ENCODE measurements at regions not wholly inside any gene's neighbourhood (a gene's known extent, or its start where the extent isn't known, plus 50 kb on each side); places are given as distances from the start of the nearest gene placed in this dataset.

DNA sequence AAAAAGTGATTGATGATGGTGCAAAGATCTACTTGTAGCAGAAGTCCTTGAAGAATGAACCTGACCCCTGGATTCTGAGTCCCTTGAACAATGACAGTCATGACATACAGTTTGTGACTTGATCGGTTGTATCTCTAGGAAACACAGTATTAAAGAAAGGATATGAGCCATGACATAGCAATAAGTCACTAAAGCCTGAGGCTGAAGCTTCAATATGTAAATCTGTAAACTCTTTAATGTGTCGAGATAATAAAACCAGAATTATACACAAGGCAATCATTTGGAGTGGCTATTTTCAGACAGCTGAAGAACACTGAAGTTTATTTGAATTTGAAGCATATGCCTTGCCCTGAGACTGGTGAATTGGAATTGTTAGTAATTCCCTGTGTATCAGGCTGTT, 911.5 kb upstream of the RAG2 start:
- TF ChIP-seq, protein P1, sequence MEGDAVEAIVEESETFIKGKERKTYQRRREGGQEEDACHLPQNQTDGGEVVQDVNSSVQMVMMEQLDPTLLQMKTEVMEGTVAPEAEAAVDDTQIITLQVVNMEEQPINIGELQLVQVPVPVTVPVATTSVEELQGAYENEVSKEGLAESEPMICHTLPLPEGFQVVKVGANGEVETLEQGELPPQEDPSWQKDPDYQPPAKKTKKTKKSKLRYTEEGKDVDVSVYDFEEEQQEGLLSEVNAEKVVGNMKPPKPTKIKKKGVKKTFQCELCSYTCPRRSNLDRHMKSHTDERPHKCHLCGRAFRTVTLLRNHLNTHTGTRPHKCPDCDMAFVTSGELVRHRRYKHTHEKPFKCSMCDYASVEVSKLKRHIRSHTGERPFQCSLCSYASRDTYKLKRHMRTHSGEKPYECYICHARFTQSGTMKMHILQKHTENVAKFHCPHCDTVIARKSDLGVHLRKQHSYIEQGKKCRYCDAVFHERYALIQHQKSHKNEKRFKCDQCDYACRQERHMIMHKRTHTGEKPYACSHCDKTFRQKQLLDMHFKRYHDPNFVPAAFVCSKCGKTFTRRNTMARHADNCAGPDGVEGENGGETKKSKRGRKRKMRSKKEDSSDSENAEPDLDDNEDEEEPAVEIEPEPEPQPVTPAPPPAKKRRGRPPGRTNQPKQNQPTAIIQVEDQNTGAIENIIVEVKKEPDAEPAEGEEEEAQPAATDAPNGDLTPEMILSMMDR (IDR thresholded peaks at IDR 0.05; ENCODE audit: low read depth, low read length) = no peak
- no peak overlapping the region for H3K4me3 ChIP-seq (ENCODE audit: low read depth, low read length)

DNA sequence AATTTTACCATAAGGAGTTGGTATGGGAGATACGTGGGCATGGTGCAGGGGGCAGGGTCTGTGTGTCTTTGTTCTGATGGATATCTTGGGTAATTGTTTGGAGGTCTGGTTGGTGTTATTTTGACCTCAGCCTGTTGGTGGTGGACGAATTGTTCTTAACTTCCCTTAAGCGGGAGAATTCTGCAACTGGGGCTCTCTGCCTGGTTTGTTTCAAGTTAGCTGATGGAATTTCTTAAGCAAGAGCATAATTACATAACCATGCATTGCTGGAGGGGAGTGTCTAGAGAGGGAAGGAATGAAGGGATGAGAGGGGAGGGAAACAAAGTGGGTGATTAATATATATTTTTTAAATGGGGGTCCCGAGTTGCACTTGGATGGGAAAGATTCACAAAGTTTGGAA, 908.5 kb upstream of the RAG2 start:
- no peak overlapping the region for H3K4me3 ChIP-seq (ENCODE audit: low read depth, low read length)
- TF ChIP-seq, protein P1 (IDR thresholded peaks at IDR 0.05; ENCODE audit: low read depth, low read length) = no peak

DNA sequence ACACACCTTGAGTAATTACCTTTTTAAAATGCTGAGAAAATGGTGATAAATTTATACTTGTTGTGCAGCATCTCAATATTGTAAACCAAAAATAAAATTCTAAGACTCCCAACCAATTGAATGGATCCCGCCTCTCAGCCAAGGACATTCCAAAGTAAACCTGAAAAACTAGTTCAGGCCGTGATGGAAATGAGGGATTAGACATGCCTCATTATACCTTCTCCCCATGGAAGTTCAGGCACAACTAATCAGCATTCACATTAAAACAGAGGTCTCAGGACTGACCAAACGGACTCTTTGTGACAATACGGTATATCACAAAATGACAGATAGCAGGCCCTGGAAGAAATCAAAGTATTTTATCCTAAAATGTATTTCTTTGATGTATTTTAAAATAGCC, 907.4 kb upstream of the RAG2 start:
- no peak overlapping the region for H3K4me3 ChIP-seq (ENCODE audit: low read depth, low read length)
- TF ChIP-seq, protein P1 (IDR thresholded peaks at IDR 0.05; ENCODE audit: low read depth, low read length) = no peak

DNA sequence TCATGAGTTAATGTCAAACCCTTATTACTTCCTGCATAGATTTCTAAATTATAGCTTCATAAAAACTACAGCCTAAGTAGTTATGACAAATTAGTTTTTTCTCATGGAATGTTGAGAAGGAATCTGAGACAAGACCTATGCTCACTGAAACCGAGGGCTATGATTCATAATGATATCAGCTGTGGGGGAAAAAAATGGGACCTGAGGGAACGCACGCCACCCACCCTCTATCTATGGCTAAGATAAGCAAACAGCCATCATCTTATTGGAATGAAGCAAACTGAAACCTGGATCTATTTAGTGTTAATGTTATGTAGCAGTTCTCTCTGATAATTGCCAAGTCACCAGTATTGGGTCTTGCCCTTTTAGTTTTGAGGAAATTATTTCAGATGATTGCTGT, 906.9 kb upstream of the RAG2 start:
- H3K4me3 ChIP-seq (ENCODE audit: low read depth, low read length) = no peak overlapping the region
- TF ChIP-seq, protein P1 (IDR thresholded peaks at IDR 0.05; ENCODE audit: low read depth, low read length) = no peak

DNA sequence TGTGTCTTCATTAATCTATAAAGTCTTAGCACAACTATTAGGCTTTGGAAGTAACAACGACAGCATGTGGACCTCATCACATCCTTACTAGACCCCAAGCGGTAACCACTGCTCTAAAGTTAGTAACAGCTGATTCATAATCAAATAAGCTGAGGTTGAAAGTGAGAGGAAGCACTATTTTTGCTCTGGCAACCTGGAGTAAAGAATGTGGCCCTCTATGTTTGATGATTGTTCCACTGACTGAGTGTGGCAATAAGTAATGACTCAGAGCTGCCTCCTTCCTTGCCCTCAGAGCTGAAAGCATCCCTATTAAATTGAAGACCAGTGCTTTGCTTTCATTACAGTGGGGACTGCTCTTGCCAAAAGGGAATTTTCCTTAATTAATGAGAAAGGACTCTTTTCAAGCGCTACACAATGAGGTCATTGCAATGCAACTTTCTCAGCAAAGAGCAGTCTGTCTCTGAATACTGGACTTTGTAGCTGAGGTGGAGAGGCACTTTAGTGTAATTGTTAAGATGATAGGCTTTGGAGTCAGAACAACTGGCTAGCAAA, 906.1 kb upstream of the RAG2 start:
- TF ChIP-seq, protein P1 (IDR thresholded peaks at IDR 0.05; ENCODE audit: low read depth, low read length) = no peak

DNA sequence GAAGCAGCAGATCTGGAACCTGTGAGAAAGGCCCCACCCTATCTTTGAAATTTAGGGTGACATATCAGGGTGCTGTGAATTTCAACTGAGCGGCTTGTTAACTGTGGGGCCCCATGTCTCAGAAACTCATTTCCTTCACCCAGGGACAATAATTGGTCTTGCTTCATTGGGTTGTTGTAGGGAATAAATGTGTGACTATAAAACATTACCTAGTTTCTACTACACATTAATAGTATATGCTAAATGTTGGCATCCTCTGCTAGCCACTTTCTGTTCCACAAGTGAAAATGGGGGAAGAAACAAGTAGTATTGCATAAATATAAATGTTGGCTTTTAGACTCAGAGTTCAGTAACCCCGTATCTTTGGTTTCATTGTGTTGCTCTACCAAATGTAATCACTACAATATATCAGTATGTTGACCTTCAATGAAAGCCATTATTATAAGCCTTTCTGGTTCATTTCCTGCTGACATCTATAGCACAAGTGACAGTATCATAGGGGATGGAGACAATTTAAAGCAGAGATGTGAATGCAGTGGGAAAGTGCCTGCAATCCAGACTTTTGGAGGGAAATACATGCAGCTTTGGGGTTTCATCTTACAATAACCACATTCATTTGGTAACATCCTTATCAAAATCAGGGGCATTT, 905.5 kb upstream of the RAG2 start:
- TF ChIP-seq, protein P1 (IDR thresholded peaks at IDR 0.05; ENCODE audit: low read depth, low read length) = no peak
- no peak overlapping the region for H3K4me3 ChIP-seq (ENCODE audit: low read depth, low read length)

More for the DNA sequence above, 906.1 kb upstream of the RAG2 start:
- H3K4me3 ChIP-seq (ENCODE audit: low read depth, low read length) = 0 out of 2 replicates have a peak overlapping the region, but pooled peaks have one; percentile 2

DNA sequence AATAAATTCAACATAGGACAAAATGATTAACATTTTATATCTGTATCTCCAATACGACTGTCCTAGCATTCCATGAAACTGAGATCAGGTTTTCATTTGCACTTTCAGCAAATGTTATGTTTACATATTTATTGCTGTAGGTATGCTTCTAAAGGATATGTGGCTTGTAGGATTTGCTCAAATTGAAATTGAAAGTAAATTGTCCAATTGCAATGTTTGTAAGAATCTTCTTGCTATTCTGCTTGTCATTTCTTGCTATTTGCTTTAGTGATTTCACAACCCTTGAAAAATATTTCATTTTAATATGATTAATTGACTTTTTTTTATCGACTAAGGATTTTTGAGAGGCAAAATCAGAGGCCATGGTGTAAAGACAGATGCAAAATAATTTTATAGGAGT, 904.2 kb upstream of the RAG2 start:
- H3K4me3 ChIP-seq (ENCODE audit: low read depth, low read length) = no peak overlapping the region

More for the DNA sequence above, 904.2 kb upstream of the RAG2 start:
- TF ChIP-seq, protein P1 (IDR thresholded peaks at IDR 0.05; ENCODE audit: low read depth, low read length) = no peak

Measured in WI38 (cell line).